Chondrocyte (in vitro differentiated cells): ENCODE measurements at regions not wholly inside any gene's neighbourhood (a gene's known extent, or its start where the extent isn't known, plus 50 kb on each side); places are given as distances from the start of the nearest gene placed in this dataset.

Experiments
- DNase-seq: peaks from one replicate; pipeline ENCODE4 v3.0.0; 2021; ENCODE audit warnings: mixed read lengths, low spot score
- H3K27ac Mint-ChIP-seq: one replicate; pipeline ENCODE4 v1.8.0; 2021; ENCODE audit warnings: mild to moderate bottlenecking, moderate library complexity, mixed read lengths; ENCODE audit not compliant: unreplicated experiment
- H3K27me3 Mint-ChIP-seq: 2 replicates; pipeline ENCODE4 v1.8.0; 2021; ENCODE audit warnings: low read depth, mixed read lengths
- H3K36me3 Mint-ChIP-seq: 2 replicates; pipeline ENCODE4 v1.8.0; 2021; ENCODE audit warnings: low read depth, mixed read lengths
- H3K4me1 Mint-ChIP-seq: 2 replicates; pipeline ENCODE4 v1.8.0; 2021; ENCODE audit warnings: low read depth, mild to moderate bottlenecking, mixed read lengths
- H3K4me3 Mint-ChIP-seq: one replicate; pipeline ENCODE4 v1.8.0; 2021; ENCODE audit warnings: mild to moderate bottlenecking, moderate library complexity, mixed read lengths; ENCODE audit not compliant: unreplicated experiment
- H3K9me3 Mint-ChIP-seq: 2 replicates; pipeline ENCODE4 v1.8.0; 2021; ENCODE audit warnings: low read depth, mixed read lengths
- CTCF ChIP-seq: fragments of 200-600 bp; sonication (generic); IDR thresholded peaks from 2 replicates; pipeline ENCODE4 v1.5.0; 2021; ENCODE audit warnings: antibody characterized with exemption, mild to moderate bottlenecking, moderate library complexity

GRCh38 chr6:148138573-148138972, 204.1 kb upstream of the SASH1 start:
- DNase-seq = no peak
- no peaks in the 10 kb centered on the region for H3K27me3 Mint-ChIP-seq
- H3K36me3 Mint-ChIP-seq = no peaks in the 10 kb centered on the region
- no peak for TF ChIP-seq CTCF
- H3K4me3 Mint-ChIP-seq = no peak overlapping the region
- no peak overlapping the region for H3K27ac Mint-ChIP-seq
- H3K4me1 Mint-ChIP-seq = peaks cover 15% of the 10 kb centered on the region
- H3K9me3 Mint-ChIP-seq = peaks cover 12% of the 10 kb centered on the region

DNA sequence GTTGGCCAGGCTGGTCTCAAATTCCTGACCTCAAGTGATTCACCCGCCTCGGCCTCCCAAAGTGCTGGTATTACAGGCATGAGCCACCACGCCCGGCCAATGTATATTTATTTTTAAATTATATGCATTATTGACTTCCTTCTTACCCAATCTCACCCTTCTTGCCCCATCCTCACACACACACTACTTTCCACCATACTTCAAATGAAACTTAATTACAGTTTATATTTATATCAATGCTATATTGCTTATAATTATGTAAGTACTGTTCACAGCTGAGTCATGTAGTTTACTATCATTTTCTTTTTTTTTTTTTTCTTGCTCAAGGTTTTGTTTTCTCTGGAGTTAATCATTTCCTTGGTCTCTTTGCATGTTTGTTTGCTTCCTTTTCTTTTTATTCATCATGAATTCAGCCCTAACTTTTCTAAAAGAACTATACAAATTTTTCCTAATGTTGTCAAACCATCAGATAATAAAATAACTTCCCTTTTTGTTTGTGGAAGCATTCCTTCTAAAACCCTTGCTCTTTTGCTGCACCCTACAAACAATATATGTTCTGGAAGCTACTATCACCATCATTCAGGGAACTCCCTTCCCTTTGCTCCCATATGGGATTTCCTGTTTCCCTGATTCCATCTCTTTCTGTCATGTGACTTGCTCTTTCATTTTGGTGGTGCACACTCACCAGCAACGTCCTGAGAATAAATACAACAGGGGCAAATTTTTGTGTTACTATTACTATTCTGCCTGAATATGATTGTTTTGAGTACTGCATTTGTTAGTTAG, 201.7 kb upstream of the SASH1 start:
- Mint-ChIP-seq H3K4me1 (peaks cover 19% of the 10 kb centered on the region), H3K4me3 (no peak overlapping the region)

GRCh38 chr6:148142821-148143220, 199.8 kb upstream of the SASH1 start:
- Mint-ChIP-seq H3K36me3 (no peaks in the 10 kb centered on the region), H3K9me3 (peaks cover 8% of the 10 kb centered on the region), H3K27me3 (no peaks in the 10 kb centered on the region), H3K4me1 (peaks cover 26% of the 10 kb centered on the region), H3K4me3 (no peak overlapping the region), H3K27ac (no peak overlapping the region)
- DNase-seq = no peak
- TF ChIP-seq CTCF = no peak

More for the DNA sequence above, 201.7 kb upstream of the SASH1 start:
- no peaks in the 10 kb centered on the region for H3K36me3 Mint-ChIP-seq
- DNase-seq = no peak
- no peak overlapping the region for H3K27ac Mint-ChIP-seq
- H3K27me3 Mint-ChIP-seq = no peaks in the 10 kb centered on the region
- H3K9me3 Mint-ChIP-seq = peaks cover 12% of the 10 kb centered on the region
- TF ChIP-seq CTCF = no peak

GRCh38 chr6:148143771-148144170, 198.9 kb upstream of the SASH1 start:
- Mint-ChIP-seq H3K36me3 (no peaks in the 10 kb centered on the region), H3K4me3 (no peak overlapping the region), H3K9me3 (peaks cover 8% of the 10 kb centered on the region), H3K27me3 (no peaks in the 10 kb centered on the region), H3K27ac (no peak overlapping the region), H3K4me1 (peaks cover 22% of the 10 kb centered on the region)
- DNase-seq = no peak
- TF ChIP-seq CTCF = no peak

DNA sequence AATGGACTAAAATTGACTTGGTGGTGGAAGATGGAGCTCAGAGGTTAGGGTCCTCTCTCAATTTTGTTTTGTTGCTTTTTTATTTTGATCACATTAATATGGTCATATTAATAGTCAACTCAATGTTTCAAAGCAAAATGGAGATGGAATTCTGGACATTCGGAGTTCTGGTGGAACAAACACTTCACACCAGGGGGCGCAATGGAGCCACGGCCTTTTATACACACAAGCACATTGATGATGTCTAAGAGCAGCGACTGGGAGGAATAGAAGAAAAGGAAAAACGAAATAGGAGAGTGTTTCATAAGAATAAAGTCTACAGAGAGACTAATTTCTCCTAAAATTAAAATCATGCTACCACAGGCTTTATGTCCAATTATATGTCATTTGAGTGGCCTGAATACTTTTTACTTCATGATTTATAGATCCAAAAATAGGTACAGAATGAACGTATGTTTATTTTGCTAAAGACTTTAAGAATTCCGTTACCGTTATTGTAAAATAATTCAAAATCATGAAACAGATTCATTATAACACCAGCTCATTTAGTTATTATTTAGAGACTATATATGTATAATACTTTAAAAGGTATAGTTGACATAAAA, 197.6 kb upstream of the SASH1 start:
- H3K36me3 Mint-ChIP-seq = no peaks in the 10 kb centered on the region
- H3K27me3 Mint-ChIP-seq = no peaks in the 10 kb centered on the region
- peaks cover 8% of the 10 kb centered on the region for H3K9me3 Mint-ChIP-seq
- no peak overlapping the region for H3K4me3 Mint-ChIP-seq
- H3K27ac Mint-ChIP-seq = no peak overlapping the region
- no peak for DNase-seq
- H3K4me1 Mint-ChIP-seq = peaks cover 16% of the 10 kb centered on the region
- peak; percentile 84 for TF ChIP-seq CTCF
